SHP77 treated with DMSO at 0.1 percent for 48 hours (cell line): ENCODE measurements at regions not wholly inside any gene's neighbourhood (a gene's known extent, or its start where the extent isn't known, plus 50 kb on each side); places are given as distances from the start of the nearest gene placed in this dataset.
"Not testable (repeated sequence)": the region's sequence is repeated elsewhere in the genome, so short reads cannot be mapped to it uniquely, and the experiment has no call there.

Source experiments
- DNase-seq: peaks from one replicate; lab custom pipeline; 2025; lab: John Stamatoyannopoulos, UW

DNA sequence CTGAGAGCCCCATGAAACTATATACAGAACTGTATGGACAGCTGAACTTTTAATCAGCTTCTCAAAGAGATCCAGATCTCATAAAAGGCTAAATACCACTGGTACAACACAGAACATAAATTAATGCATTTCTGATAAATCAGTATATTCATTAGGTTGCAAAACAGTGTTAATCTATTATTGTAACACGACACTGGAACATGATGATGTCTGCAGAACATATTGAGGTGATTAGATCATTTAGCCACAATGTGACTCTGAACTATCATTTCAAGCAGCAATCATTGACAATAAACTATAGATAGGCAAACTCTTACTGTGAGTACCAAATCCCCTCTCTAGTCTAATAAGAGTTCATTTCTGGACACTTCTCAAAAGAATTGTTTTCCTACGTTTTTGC, 50.3 kb downstream of the GASK1B start:
- no peak for DNase-seq

DNA sequence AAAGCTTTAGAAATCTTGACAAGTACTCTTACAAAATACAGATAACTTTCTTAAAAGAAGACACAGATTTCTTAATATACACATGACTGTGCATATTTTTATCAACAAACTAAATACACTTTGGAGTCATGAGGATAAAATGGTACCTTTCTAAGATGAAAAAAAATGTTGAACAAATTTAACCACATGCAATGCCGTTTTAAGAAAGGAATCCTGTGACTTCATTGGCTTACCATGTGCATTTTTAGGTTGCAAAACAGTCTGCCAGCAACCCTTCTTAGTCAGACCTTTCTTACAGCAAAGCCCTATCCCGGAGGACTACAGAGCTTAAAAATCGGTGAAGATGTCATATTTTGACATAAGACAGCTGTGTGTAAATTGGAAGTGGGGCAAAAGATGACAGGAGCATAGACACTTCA, 51.7 kb downstream of the GASK1B start:
- no peak for DNase-seq

DNA sequence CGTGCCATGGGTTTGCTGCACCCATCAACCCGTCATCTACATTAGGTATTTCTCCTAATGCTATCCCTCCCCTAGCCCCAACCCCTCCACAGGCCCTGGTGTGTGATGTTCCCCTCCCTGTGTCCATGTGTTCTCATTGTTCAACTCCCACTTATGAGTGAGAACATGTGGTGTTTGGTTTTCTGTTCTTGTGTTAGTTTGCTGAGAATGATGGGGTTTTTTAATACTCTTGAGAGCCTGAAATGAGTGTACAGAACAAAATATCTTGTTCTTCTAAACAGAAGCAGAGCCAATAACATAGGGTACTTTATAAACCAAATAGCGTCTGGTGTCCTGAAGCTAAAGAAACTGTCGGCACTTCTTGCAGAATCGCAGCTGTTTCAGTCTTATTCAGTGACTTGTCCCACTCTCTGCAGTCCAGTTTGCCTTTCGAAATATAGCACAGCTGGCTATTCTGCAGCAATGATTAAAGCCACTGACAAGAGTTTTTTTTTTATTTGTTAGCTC, 52.1 kb downstream of the GASK1B start:
- not testable (repeated sequence) for DNase-seq

DNA sequence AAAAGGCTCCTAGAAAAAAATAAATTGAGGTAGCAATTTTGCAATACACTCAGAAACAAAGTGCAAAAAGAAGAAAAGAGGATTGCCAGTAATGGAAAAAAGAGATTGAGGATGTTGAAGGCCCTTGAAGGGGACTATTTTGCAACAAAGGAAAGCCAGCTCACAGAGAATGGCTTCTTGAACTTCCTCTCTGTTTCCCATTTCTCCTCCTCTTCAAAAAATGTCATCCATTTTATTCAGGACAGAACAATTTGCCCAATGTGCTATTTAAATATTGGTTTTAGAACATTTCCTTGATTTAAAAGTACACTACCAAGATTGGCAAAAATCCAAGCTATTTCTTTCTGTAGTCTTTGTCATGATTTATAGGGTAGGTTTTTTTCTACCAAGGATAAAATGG, 60.2 kb downstream of the GASK1B start:
- no peak for DNase-seq

DNA sequence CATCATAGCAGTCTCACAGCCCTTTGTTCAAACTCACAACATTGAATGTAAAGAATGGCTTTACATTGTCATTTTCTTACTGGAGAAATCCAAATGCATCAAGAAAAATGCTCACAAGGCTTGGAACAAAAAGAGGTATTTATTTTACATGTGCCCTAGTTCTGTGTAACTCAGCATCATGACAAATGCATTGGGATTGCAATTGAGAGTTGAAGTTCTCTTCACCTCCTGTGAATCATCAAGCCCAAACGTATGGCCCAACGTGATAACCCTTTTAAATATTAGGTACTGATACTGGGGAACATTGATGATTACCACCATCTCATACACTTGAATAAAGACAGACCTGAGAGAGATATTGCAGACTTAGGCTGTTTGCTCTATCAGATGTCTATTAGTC, 61.6 kb downstream of the GASK1B start:
- DNase-seq = no peak

DNA sequence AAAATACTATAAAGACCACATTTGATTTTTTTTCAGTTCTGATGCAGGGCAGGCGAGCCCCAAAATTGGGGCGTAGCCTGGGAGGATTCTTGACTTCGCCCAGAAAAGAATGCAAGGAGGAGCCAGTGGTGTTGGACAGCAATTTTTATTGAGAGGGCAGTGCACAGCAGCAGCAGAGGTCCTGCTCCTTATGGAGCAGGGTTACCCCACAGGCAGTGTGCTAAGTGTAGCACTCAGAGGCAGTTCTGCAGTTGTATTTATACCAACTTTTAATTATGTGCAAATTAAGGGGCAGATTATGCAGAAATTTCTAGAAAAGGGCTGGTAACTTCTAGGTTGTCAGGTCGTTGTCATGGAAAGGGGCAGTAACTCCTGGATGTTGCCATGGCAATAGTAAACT, 69.9 kb downstream of the GASK1B start:
- DNase-seq = no peak

DNA sequence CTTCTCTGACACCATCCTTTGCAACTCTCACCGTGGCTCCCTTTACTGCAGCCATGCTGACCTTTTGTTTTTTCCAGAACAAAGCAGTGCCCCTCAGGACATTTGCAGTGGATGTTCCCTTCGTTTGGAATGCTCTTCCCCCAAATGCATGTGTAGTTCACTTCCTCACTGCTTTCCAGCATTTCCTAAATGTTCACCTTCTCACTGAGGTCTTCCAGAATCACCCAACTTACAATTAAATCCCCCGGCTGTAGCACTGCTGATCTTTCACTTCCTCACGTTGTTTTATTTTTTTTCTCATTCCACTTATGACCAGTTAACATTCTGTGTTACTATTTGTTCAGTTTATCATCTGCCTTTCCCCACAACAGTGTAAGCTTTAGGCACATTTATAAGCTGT, 73.1 kb downstream of the GASK1B start:
- DNase-seq = no peak

DNA sequence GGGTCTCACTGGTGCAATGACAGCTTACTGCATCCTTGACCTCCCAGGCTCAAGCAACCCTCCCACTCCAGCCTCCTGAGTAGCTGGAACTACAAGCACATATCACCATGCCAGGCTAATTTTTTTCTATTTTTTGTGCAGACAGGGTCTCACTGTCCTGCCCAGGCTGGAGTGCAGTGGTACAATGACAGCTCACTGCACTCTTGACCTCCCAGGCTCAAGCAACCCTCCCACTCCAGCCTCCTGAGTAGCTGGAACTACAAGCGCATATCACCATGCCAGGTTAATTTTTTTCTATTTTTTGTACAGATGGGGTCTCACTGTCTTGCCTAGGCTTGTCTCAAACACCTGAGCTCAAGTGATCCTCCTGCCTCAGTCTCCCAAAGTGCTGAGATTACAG, 74.0 kb downstream of the GASK1B start:
- no peak for DNase-seq

DNA sequence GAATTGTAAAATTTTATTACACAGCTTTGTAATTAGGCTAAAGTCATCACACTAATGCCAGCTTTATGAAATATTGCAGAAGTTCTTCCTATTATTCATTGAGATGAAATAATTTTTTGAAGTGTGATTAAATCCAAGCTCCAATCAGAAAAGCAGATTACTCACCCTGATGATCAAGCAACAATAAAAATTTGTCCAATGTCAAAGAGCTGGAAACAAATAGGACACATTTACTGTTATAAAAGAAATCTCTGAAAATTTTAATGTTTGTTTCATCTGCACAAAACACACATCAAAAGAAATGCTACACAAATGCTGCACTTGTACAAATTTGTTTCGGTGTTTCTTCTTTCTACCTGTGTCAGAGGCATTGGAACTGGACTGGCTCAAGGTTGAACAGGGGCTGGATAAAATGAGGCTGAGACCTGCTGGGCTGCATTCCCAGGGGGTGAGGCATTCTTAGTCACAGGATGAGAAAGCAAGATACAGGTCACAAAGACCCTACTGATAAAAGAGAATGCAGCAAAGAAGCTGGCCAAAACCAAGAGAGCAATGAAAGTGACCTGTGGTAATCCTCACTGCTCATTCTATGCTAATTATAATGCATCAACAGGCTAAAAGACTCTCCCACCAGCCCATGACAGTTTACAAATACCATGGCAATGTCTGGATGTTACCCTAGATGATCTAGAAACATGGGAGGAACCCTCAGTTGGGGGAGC, 78.3 kb downstream of the GASK1B start:
- no peak for DNase-seq

DNA sequence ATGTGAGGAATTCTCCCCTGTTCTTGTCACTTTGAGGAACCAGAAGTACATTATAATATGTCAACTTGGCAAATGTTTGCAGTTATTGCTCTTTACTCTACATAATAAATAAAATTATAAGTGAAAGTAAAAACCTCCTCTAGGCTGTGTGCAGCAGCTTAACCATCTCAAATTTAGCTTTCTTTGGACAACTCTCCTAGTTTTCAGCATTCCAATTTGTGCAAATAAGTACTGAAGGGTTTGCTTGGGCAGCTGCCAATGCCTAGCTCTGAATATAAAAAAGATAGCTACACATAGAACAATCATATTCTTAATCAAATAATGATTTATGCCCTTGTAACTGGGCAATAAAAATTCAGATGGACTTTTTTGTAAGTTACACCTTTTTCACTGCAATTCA, 82.5 kb downstream of the GASK1B start:
- no peak for DNase-seq

DNA sequence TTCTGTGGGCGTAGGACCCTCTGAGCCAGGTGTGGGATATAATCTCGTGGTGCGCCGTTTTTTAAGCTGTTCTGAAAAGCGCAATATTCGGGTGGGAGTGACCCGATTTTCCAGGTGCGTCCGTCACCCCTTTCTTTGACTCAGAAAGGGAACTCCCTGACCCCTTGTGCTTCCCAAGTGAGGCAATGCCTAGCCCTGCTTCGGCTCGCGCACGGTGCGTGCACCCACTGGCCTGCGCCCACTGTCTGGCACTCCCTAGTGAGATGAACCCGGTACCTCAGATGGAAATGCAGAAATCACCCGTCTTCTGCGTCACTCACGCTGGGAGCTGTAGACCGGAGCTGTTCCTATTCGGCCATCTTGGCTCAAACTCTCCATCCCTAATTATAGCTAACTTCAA, 82.9 kb downstream of the GASK1B start:
- not testable (repeated sequence) for DNase-seq

DNA sequence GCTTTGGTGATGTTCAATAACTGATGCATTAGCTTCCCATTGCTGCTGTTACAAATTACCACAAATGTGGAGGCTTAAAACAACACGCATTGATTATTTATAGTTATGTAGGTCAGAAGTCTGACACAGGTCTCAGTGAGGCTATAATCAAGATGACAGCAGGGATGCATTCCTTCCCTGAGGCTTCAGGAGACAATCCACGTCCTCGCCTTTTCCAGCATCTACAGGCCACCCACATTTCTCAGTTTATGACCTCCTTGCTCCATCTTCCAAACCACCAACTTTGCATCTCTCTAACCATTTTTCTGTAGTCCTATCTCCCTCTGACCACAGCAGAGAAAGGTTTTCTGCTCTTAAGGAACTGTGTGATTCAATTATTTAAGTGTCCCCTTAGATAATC, 92.5 kb downstream of the GASK1B start:
- DNase-seq = no peak

DNA sequence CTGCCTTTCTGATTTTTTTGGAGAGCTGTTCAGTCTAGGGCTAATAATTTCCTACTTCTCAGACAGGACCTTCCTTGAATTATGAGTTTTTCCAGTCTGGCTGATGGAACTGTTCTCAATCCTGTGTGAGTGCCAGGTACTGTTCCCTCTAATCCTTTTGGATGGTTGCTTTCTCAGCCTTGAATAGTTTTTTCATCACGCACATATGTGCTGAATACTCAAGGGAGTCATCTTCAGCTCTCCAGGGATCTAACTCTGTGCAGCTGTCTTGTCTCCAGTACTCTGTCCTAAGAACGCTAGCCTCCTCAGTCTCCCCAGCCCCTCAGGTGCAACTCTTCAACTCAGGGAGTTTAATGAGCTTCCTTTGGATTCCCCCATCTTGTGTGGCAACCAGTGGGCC, 93.2 kb downstream of the GASK1B start:
- no peak for DNase-seq

DNA sequence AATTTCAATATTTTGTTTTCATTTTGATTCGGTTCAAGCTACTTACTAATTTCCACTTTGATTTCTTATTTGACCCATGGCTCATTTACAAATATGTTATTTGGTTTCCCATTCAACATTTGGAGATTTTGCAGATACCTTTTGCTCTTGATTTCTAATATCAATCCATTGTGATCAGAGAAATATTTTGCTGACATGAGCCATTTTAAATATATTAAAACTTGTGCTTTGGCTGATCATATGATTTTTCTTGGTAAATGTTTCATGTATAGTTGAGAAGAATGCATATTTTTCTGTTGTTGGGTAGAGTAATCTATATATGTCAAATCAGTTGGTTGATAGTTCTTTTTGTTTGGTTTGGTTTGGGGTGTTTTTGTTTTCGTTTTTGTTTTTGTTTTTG, 95.0 kb downstream of the GASK1B start:
- no peak for DNase-seq

DNA sequence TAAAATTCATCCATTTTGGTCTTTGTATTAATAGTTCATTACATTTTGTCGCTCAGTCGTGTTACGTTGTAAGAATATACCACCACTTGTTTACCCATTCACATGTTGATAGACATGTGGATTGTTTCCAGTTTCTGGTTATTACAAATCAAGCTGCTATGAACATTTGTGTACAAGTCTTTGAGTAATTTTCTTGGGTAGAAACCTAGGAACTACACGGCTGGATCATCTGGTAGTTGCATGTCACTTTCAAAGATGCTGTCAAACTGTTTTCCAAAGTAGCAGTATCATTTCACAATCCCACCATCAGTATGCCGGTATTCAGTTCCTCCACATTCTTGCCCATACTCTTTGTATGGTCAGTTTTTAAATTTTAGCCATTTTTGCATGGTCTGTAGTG, 98.0 kb downstream of the GASK1B start:
- no peak for DNase-seq

DNA sequence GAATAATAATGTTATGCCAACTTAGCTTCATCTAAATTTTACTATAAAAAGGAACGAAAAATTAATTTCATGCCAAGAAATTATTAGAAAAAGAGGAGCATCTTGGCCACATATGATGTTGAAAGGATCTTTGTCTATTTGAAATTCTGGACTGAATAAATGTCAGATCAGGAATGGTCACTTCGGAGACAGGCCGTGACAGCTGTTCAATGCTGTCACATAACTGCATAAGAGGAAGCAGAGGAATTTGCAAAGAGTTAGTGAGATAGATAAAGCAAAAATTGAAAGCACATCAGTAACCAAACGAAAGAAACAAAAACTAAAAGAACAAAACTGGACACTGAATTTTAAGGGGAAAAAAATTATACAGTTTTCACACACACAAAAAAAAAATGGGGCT, 100.9 kb downstream of the GASK1B start:
- no peak for DNase-seq

DNA sequence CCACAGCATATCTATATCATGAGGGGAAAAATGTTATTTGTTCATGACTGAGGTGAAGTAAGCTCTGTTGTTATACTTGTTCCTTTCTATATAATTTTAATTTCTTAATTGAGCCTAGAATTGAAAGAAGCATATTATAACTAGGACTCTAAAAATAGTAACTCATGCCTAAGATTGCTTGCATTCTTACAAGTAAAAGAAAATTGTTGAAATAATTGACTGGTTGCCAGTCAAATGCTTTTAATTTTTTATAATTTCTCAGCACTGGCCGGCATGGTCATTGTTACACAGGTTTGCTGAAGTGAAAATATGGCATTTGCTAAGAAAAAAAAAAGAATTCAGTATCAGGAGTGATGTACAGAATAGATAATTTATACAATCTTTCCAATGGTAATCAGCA, 104.8 kb downstream of the GASK1B start:
- DNase-seq = no peak

DNA sequence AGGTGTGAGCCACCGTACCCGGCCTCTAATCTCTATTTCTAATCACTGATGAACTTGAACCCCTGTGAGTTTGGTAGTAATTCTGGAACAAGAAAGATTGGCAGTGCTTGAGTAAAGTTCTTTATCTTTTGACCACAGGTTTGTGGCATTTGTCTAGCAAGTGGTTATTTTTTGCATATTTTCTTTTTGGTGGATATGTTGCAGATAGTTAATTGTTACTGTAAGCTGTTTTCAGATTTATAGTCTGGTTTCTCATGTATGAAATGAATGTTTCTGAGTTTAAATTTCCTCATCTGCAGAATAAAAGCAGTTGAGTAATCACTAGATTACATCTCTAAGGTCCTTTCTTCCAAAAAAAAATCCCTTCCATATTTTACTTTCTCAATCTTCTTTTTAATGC, 105.2 kb downstream of the GASK1B start:
- no peak for DNase-seq

DNA sequence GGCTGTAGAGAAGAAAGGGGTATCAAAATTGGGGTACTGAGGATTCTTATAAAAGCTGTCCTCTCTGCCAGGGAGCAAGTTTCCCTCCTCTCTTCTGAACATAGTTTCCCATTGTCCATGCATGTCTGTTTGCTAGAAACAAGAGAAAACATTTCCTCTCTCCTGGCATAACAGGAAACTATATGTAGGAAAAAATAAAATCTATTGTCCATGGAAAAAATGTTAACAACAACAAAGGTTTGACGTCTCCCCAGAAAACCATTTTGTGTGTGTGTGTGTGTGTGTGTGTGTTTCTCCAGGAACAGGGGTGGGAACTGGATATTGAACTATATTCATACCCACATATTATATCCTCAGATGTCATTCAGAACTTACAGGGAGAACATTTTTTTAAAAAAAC, 107.2 kb downstream of the GASK1B start:
- DNase-seq = no peak

DNA sequence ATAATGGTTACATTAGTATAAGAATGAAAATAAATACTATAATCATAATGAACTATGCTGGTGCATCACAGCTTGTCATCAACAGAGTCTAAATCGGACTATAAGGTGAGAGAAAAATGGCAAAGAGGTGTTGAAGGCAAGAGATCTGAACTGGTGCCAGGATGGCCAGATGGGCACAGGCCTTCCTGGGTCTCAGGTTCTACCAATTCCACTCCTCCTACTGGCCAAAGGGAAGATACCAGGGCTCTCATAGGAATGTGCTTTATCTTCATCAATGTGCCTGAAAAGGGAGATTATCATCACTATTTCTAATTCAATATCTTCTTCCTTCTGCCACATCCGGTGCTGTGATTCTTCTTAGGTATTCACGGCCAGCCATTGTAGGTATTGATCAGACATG, 107.6 kb downstream of the GASK1B start:
- no peak for DNase-seq

DNA sequence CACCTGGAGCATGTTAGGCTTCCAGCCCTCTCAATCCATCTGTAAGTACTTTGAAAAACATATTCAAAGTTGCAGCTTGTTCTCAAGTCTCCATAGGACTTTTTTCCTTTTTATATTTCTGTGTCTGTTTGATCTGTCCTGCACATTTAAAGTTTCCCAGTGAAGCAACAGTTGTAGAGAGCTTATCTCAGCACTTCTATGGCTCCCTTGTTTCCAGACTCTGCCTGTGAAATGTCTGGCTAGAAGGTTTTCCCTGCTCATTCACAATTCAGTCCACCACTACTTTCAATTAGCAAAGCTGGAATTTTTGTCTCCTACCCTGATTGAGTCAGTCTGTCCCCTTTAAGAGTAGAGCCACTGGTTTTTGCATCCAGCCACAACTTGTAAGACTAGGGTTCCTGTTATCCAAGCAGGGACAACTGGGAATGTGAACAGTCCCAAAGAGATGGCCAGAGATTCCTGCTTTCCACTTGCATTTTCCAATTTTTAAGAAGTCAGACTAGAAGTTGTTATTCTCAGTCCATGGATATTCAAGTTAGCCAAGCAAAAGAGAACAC, 116.1 kb downstream of the GASK1B start:
- no peak for DNase-seq

DNA sequence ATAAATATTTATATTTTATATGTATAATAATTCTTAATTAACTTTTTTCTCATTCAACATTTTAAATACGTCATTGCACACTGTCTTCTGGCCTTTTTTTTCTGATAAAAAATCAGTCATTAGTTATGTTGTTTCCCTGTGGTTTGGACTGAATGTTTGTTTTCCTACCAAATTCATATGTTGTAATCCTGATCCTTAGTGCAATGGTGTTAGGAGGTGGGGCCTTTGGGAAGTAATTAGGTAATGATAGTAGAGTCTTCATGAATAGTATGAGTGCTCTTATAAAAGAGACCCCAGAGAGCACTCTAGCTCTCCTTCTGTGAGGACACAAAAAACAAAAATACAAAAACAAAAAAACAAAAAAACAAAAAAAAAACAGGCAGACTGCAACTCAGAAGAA, 117.2 kb downstream of the GASK1B start:
- DNase-seq = no peak

DNA sequence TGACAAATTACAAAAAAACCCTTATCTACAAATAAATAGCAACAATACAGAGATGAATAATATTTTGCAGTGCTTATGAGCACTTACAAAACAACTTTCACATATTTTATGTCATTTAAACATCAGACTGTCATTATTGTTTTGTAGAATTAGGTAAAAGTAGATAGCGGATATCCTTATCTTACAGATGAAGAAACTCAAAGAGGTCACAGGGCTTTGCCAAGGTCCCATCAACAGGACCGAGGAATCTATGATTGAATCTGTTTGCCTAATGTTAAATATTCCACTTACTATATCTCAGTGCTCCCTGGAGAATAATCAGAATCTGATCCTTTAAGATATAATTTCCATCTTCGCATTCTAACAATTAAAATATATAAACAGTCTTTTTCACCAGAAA, 119.0 kb downstream of the GASK1B start:
- no peak for DNase-seq

DNA sequence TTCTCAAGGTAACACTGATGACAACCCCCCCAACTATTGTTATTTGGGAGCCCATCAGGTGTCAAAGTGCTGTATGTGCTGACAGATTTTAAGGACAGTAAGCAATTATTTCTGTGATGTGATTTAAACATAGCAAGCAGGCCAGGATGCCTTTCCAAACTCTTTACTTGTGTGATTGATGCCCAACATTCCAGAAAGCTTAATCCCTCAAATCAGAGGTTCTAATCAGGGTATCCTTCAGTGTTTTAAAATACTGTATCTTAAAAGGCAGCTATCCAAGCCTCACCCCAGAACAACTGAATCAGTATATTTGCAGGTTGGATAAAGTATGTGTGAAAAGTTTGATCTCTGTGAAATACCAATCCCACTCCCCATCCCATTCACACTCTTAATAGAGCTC, 119.7 kb downstream of the GASK1B start:
- no peak for DNase-seq
